ENCODE measurements at regions not wholly inside any gene's neighbourhood (a gene's known extent, or its start where the extent isn't known, plus 50 kb on each side); places are given as distances from the start of the nearest gene placed in this dataset.
"Not testable (repeated sequence)": the region's sequence is repeated elsewhere in the genome, so short reads cannot be mapped to it uniquely, and the experiment has no call there.

DNA sequence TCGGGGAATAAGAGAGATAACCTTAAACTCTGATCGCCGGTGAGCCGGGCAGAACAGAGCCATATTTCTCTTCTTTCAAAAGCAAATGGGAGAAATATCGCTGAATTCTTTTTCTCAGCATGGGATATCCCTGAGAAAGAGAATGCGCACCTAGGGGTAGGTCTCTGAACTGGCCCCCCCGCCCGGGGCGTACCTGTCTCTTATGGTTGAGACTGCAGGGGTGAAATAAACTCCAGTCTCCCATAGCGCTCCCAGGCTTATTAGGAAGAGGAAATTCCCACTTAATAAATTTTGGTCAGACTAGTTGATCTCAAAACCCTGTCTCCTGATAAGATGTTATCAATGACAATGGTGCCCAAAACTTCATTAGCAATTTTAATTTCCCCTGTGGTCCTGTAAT lies 58.8 kb upstream of the ADAMTS5 start:
- not testable (repeated sequence) for DNase-seq (ENCODE audit: low read depth)

DNA sequence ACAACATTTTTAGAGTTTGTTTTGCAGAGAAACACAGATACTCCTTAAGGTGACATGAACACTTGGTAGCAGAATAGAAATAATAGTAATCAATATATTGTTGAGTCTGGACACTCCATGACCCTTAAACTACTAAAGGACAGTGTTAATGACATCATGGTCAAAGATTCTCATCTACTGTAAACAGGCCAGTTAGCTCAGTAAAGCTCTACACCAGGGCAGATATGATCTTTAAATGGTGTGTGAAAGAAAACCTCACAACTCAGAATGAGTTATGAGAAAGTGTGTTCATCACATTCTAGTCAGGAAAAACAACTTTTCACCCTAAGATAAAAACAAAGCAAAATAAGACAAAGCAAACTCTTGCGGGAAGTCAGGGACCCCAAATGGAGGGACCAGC lies 58.1 kb upstream of the ADAMTS5 start:
- DNase-seq (ENCODE audit: low read depth), result peak; percentile 27

DNA sequence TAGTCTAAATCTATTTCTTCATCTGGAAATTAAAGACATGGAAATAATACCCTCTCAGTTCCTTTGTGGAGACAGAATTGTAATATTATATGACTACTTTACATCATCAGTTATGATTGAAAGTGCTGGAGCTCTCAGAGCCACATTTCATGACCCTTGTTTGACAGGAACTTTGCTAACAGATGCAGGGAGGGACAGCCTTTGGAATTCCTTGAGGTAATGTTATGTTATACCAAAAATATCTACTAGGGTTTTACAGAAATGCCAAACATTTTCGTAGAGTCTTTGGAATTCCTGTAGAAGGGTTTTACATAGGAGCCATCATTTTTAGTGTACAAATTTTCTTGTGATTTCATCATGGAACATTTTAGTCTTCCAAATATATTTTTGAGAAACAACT lies 57.4 kb upstream of the ADAMTS5 start:
- peak; percentile 38 for DNase-seq (ENCODE audit: low read depth)

DNA sequence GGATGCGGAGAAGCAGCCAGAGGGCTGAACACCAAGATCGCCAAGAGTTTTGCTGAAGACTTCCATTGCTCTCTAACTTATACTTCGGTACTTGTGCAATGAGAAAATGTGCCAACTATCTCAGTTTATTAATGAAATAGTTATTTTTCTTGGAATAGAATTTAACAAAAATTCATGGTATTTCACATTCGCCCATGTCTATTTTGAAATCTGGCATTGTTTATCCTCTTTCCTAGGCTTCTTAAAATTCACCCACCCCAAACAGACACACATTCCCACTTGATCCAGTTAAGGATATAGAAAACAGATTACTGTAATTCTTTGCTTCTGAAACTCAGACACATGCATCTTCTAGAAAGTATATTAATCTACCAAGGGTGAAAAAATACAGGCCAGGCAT lies 56.3 kb upstream of the ADAMTS5 start:
- DNase-seq (ENCODE audit: low read depth), result no peak

DNA sequence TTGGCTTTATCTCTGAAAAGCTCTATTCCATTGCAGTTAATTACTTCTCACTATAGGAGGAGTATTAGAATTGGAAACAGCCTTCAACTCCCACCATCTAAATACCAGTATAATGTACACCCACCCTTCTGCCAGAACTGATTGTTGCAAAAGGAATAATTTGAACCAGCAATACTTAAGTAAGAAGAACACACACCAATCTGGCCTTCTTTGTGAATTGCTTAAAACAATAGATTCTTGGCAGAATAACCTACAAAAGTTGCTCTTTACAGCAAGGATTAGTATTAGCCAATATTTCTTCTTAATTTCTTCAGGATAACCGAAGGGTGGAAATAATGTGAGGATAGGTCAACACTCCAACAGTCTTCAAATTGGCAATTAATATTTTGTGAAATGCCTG lies 54.9 kb upstream of the ADAMTS5 start:
- DNase-seq (ENCODE audit: low read depth), result no peak

DNA sequence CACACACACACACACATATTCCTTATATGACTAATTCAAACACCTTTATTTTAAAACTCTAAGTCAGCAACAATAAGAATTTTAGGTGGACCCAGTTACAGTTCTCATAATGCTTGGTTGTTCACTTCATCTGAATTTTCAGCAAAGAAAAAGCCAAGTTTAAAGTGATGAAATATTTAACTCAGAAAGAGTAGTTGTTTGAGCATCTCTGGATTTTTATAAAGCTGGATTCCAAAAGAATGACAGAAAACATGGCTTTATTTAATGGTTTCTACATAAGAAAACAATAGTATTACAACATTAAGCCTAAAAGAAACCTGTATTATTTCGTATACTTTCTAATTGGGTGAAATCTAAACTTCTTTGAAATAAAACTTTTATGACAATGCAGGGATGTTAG lies 54.2 kb upstream of the ADAMTS5 start:
- DNase-seq (ENCODE audit: low read depth), result no peak

DNA sequence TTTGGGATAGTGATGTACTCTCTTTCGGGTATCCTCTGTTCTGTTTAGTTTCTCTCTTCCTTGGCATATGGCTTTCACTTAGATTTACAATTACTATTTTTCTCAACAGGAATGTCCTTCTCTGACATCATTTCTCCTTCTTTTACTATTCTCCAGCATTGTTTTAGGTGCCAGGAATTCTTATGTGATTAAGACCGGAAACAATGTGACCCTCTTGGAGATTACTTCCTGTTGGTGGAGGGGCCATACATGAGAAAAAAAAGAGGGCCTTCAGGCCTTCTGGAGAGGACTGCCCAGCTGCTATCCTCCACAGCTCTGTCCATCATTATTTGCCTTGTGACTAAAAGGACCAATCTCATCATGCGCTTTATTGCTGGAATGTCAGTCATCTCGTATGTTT lies 50.4 kb upstream of the ADAMTS5 start:
- no peak for DNase-seq (ENCODE audit: low read depth)
